Spleen (tissue), 11 donors: ENCODE measurements at regions not wholly inside any gene's neighbourhood (a gene's known extent, or its start where the extent isn't known, plus 50 kb on each side); places are given as distances from the start of the nearest gene placed in this dataset.

Experiments
- DNase-seq: peaks from one replicate; pipeline ENCODE4 v3.0.0-alpha.2; 2020
- H3K27ac ChIP-seq, 8 donors: fragments of 200-600 bp; sonication (generic) in 7 of 8; 1 replicate in 4 of 8; 2 replicates in 4 of 8; pipeline versions ENCODE4 v1.5.0 to v1.8.0; 2016 to 2021; ENCODE audit warnings: inconsistent platforms in 4 of 8, mild to moderate bottlenecking in 4 of 8, moderate library complexity in 1 of 8
- H3K27me3 ChIP-seq, 7 donors: fragments of 200-600 bp; sonication (generic) in 6 of 7; replicated peaks in 1 of 7; 1 replicate in 4 of 7; 2 replicates in 3 of 7; pipeline versions ENCODE4 v1.5.0 to v1.8.0; 2016 to 2021; ENCODE audit warnings: inconsistent platforms in 3 of 7, mild to moderate bottlenecking in 1 of 7
- H3K36me3 ChIP-seq, 6 donors: fragments of 200-600 bp; sonication (generic) in 5 of 6; 1 replicate in 4 of 6; 2 replicates in 2 of 6; pipeline versions ENCODE4 v1.5.0 to v1.8.0; 2016 to 2021; ENCODE audit warnings: inconsistent platforms in 2 of 6
- H3K4me1 ChIP-seq, 6 donors: fragments of 200-600 bp; sonication (generic) in 5 of 6; 1 replicate in 3 of 6; 2 replicates in 3 of 6; pipeline versions ENCODE4 v1.5.0 to v1.8.0; 2016 to 2021; ENCODE audit warnings: inconsistent platforms in 3 of 6
- H3K4me3 ChIP-seq, 8 donors: fragments of 200-600 bp; sonication (generic) in 7 of 8; 1 replicate in 4 of 8; 2 replicates in 4 of 8; pipeline versions ENCODE4 v1.5.0 to v1.8.0; 2016 to 2021; ENCODE audit warnings: inconsistent platforms in 4 of 8, mild to moderate bottlenecking in 4 of 8, moderate library complexity in 2 of 8
- H3K9me3 ChIP-seq, 8 donors: fragments of 200-600 bp; sonication (generic) in 7 of 8; 1 replicate in 4 of 8; 2 replicates in 4 of 8; pipeline versions ENCODE4 v1.5.0 to v1.8.0; 2016 to 2021; ENCODE audit warnings: inconsistent platforms in 4 of 8
- POLR2A ChIP-seq, 3 donors: fragments of 450-650 bp; IDR thresholded peaks; one replicate each; pipeline ENCODE4 v1.5.1; 2017; ENCODE audit warnings: antibody characterized with exemption in 3 of 3, mild to moderate bottlenecking in 1 of 3
- POLR2AphosphoS5 ChIP-seq, 3 donors: sonication (generic); formaldehyde crosslinking; IDR thresholded peaks; one replicate each; pipeline ENCODE4 v1.5.1; 2017; ENCODE audit warnings: antibody characterized with exemption in 3 of 3
- whole genome bisulfite sequencing, 5 donors: extraction: QIAGEN DNeasy Blood & Tissue Kit in 3 of 5; methylation state at CpG; one replicate each; pipeline versions ENCODE4 v1.1.5 to v1.1.7; 2013 to 2018; 5-methylcytosine and 5-hydroxymethylcytosine counted together
- intact Hi-C: fragments of 100-400 bp; cut with DNase I; formaldehyde crosslinking; loops from one replicate; pipeline ENCODE4 v1.15.0; 2023; ENCODE audit warnings: low total_unique reads
- TF ChIP-seq, protein P1 (sequence below), 11 experiments: fragments of 200-600 bp in 7 of 11; fragments of 450-650 bp in 4 of 11; sonication (generic) in 4 of 11; IDR thresholded peaks in 8 of 11; conservative IDR thresholded peaks in 3 of 11; 1 replicate in 7 of 11; 2 replicates in 4 of 11; pipeline versions ENCODE4 v1.4.0 to v1.8.0; 2016 to 2021; ENCODE audit warnings: antibody characterized with exemption in 11 of 11, inconsistent platforms in 4 of 11, mild to moderate bottlenecking in 1 of 11
- donor health status: healthy with polysubstance abuse.
- donor health status: DM: no; HTN: no; CAD: no; lungs with moderate emphysema.
- donor health status: DM: no; HTN: no; CAD: no.
- donor health status: Bipolar disorder and iron deficiency.
- donor health status: healthy.
- donor health status: DM: no; HTN: no; CAD: no.
- donor health status: DM: yes; HTN: yes; CAD: no.

DNA sequence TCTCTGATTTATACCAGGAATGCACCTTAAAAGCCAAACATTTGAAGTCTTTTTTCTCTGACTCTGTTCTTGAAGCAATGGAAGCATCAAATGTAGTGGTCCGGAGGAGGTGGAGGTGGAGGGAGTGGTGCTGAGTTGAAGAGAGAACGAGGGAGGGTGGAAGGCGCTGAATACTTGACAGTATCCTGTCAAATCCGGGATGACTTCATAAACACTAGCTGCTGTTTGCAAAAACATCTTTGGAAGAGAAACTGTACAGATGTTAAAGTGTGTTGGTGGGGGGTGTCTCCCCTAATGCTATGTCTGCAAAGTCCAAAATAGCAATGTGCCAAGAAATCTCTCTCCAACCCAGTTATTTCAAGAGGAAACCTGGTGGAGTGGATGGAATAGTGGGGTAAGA lies 328.5 kb upstream of the AUTS2 start:
- Histone ChIP-seq H3K9me3 (peaks cover 0 to 15% (median 0%) of the 10 kb centered on the region in 8 donors), H3K27ac (no peak overlapping the region), H3K36me3 (no peaks in the 10 kb centered on the region), H3K27me3 (peaks cover 0 to 5% (median 0%) of the 10 kb centered on the region in 7 donors), H3K4me3 (no peak overlapping the region), H3K4me1 (no peaks in the 10 kb centered on the region)
- TF ChIP-seq POLR2AphosphoS5 (IDR thresholded peaks at IDR 0.05): no peak
- TF ChIP-seq, protein P1, sequence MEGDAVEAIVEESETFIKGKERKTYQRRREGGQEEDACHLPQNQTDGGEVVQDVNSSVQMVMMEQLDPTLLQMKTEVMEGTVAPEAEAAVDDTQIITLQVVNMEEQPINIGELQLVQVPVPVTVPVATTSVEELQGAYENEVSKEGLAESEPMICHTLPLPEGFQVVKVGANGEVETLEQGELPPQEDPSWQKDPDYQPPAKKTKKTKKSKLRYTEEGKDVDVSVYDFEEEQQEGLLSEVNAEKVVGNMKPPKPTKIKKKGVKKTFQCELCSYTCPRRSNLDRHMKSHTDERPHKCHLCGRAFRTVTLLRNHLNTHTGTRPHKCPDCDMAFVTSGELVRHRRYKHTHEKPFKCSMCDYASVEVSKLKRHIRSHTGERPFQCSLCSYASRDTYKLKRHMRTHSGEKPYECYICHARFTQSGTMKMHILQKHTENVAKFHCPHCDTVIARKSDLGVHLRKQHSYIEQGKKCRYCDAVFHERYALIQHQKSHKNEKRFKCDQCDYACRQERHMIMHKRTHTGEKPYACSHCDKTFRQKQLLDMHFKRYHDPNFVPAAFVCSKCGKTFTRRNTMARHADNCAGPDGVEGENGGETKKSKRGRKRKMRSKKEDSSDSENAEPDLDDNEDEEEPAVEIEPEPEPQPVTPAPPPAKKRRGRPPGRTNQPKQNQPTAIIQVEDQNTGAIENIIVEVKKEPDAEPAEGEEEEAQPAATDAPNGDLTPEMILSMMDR (IDR thresholded peaks at IDR 0.05 in 8 of 11, conservative IDR thresholded peaks at IDR 0.05 in 3 of 11): no peak
- no peak for TF ChIP-seq POLR2A (IDR thresholded peaks at IDR 0.05)
- WGBS, 5 donors: 58 to 73% (median 67%) methylated on average over 4 of the region's 4 CpGs
- no peak for DNase-seq
- intact Hi-C loops: no loop called here

DNA sequence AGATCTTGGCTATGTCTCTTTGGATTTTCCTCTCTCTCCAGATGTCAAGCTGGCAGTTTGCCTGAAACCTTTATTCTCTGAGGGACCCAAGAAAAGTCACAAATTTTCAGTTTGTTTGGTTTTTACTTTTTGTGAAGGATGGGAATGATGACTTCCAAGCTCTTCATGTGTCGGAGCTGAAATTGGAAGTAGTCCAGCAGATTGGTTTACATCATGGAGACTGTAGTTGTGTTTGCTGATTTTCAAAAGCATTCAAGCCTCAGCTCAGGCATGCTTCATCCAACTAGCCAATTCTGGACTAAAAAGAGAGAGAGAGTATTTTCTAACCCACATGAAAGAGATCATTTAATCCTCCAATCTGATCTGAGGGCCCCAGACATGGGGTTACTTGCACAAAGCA lies 326.2 kb upstream of the AUTS2 start:
- H3K27me3 ChIP-seq: no peaks in the 10 kb centered on the region
- DNase-seq: no peak
- H3K4me3 ChIP-seq: no peak overlapping the region
- H3K4me1 ChIP-seq: no peaks in the 10 kb centered on the region
- WGBS, 5 donors: 63 to 87% (median 86%) methylated on average over 1 of the region's 1 CpG
- H3K27ac ChIP-seq: no peak overlapping the region
- no peak for TF ChIP-seq POLR2A (IDR thresholded peaks at IDR 0.05)
- no peak for TF ChIP-seq POLR2AphosphoS5 (IDR thresholded peaks at IDR 0.05)
- TF ChIP-seq, protein P1 (IDR thresholded peaks at IDR 0.05 in 8 of 11, conservative IDR thresholded peaks at IDR 0.05 in 3 of 11): no peak
- no peaks in the 10 kb centered on the region for H3K36me3 ChIP-seq
- peaks cover 0 to 19% (median 0%) of the 10 kb centered on the region in 8 donors for H3K9me3 ChIP-seq
- intact Hi-C loops: no loop called here

DNA sequence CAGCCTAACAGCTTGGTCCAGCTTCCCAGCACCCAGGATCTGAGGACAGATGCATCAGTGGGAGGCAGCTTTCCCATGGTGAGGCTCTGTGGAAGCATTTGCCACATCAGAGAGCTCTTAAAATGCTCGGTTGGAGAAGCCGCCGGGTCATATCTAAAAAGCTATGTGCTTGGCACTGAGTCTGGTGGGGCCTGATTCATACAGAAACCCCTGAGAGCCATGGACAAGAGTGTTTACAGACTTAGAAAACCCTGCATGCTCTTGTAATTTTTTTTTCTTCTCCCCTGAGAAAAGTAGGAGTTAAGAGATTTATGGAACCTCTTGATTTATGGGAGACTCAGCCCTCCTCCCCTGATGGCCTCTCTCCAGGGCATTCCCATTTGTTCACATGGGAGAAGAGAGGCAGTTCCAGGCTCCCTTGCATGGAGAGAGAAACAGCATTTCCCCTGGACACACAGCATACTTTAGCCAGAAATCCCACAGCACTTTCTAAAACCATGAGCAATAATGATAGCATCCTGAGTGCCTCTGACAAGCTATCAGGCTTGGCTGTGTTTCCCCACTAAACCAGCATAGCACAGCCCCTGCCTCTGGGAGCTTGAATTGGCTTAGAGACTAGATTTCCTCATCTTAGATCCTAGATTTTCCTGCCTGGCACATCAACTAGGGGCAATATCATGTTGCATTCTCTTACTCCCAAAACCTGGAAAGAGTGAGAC lies 322.1 kb upstream of the AUTS2 start:
- Histone ChIP-seq H3K36me3 (no peaks in the 10 kb centered on the region), H3K4me3 (no peak overlapping the region), H3K27ac (no peak overlapping the region), H3K9me3 (peaks cover 0 to 20% (median under 1%) of the 10 kb centered on the region in 8 donors), H3K4me1 (no peaks in the 10 kb centered on the region), H3K27me3 (no peaks in the 10 kb centered on the region)
- intact Hi-C loops: no loop called here
- DNase-seq: no peak
- TF ChIP-seq, protein P1 (IDR thresholded peaks at IDR 0.05 in 8 of 11, conservative IDR thresholded peaks at IDR 0.05 in 3 of 11): no peak
- TF ChIP-seq POLR2AphosphoS5 (IDR thresholded peaks at IDR 0.05) (no peak), POLR2A (IDR thresholded peaks at IDR 0.05) (no peak)
- WGBS, 5 donors: 54 to 93% (median 78%) methylated on average over 3 of the region's 3 CpGs

DNA sequence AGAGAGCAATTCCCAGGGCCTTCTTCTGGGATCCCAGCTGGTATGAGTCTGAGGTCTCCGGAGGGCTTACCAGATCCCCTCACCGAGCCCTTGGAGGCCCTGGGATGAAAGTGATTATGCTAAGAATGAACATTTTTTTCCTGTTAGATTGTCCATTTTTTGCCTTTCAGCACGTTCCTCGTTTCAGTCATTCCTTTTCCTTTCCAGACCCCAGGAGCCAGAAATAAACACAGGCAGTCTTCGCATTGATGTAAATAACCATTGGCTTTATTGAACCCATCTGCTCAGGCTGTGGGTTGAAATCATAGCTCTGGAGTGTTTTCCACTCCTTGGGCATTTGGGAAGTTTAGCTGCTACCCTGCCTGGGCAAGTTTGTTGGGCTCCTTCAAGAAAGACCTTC lies 320.9 kb upstream of the AUTS2 start:
- WGBS, 5 donors: 62 to 78% (median 68%) methylated on average over 5 of the region's 5 CpGs

More for the DNA sequence above, 320.9 kb upstream of the AUTS2 start:
- Histone ChIP-seq H3K4me3 (no peak overlapping the region), H3K36me3 (no peaks in the 10 kb centered on the region), H3K9me3 (peaks cover 0 to 24% (median 3%) of the 10 kb centered on the region in 8 donors), H3K27ac (no peak overlapping the region), H3K4me1 (no peaks in the 10 kb centered on the region), H3K27me3 (no peaks in the 10 kb centered on the region)
- DNase-seq: no peak
- no peak for TF ChIP-seq POLR2A (IDR thresholded peaks at IDR 0.05)
- no peak for TF ChIP-seq POLR2AphosphoS5 (IDR thresholded peaks at IDR 0.05)
- TF ChIP-seq, protein P1 (IDR thresholded peaks at IDR 0.05 in 8 of 11, conservative IDR thresholded peaks at IDR 0.05 in 3 of 11): no peak
- intact Hi-C loops: no loop called here
